ENCODE measurements at regions not wholly inside any gene's neighbourhood (a gene's known extent, or its start where the extent isn't known, plus 50 kb on each side); places are given as distances from the start of the nearest gene placed in this dataset.

- DNase-seq (ENCODE audit: low read depth) = no peak
These were observed 112.8 kb upstream of the ADAMTS5 start for GRCh38 chr21:27079636-27080240.

GRCh38 chr21:27078915-27079314, 112.0 kb upstream of the ADAMTS5 start:
- no peak overlapping the region for H3K4me3 ChIP-seq (ENCODE audit: low read depth, low read length)
- no peak for TF ChIP-seq CTCF (IDR thresholded peaks at IDR 0.05; ENCODE audit: insufficient read depth, low read length)
- DNase-seq (ENCODE audit: low read depth) = no peak

More at GRCh38 chr21:27079636-27080240, 112.8 kb upstream of the ADAMTS5 start:
- no peak overlapping the region for H3K4me3 ChIP-seq (ENCODE audit: low read depth, low read length)
- no peak for TF ChIP-seq CTCF (IDR thresholded peaks at IDR 0.05; ENCODE audit: insufficient read depth, low read length)

- no peak for TF ChIP-seq CTCF (IDR thresholded peaks at IDR 0.05; ENCODE audit: insufficient read depth, low read length)
- H3K4me3 ChIP-seq (ENCODE audit: low read depth, low read length) = no peak overlapping the region
- peak; percentile 6 for DNase-seq (ENCODE audit: low read depth)
These were observed 110.6 kb upstream of the ADAMTS5 start for GRCh38 chr21:27077501-27077900.

- no peak for DNase-seq (ENCODE audit: low read depth)
- TF ChIP-seq CTCF (IDR thresholded peaks at IDR 0.05; ENCODE audit: insufficient read depth, low read length) = no peak
- no peak overlapping the region for H3K4me3 ChIP-seq (ENCODE audit: low read depth, low read length)
These were observed 109.1 kb upstream of the ADAMTS5 start for GRCh38 chr21:27076025-27076424.

- H3K4me3 ChIP-seq (ENCODE audit: low read depth, low read length) = no peak overlapping the region
- TF ChIP-seq CTCF (IDR thresholded peaks at IDR 0.05; ENCODE audit: insufficient read depth, low read length) = peak; percentile 4
- peak; percentile 66 for DNase-seq (ENCODE audit: low read depth)
These were observed 104.2 kb upstream of the ADAMTS5 start for GRCh38 chr21:27070861-27071670.

GRCh38 chr21:27068811-27069210, 101.9 kb upstream of the ADAMTS5 start:
- no peak overlapping the region for H3K4me3 ChIP-seq (ENCODE audit: low read depth, low read length)
- no peak for TF ChIP-seq CTCF (IDR thresholded peaks at IDR 0.05; ENCODE audit: insufficient read depth, low read length)
- DNase-seq (ENCODE audit: low read depth) = peak; percentile 62
